GM21360 (cell line): ENCODE measurements at regions not wholly inside any gene's neighbourhood (a gene's known extent, or its start where the extent isn't known, plus 50 kb on each side); places are given as distances from the start of the nearest gene placed in this dataset.

Experiments used
- ATAC-seq: cut with Tn5 transposase; IDR thresholded peaks from one replicate; pipeline ENCODE4 v1.9.1; 2021; ENCODE audit warnings: mild to moderate bottlenecking, moderate library complexity; ENCODE audit not compliant: unreplicated experiment

DNA sequence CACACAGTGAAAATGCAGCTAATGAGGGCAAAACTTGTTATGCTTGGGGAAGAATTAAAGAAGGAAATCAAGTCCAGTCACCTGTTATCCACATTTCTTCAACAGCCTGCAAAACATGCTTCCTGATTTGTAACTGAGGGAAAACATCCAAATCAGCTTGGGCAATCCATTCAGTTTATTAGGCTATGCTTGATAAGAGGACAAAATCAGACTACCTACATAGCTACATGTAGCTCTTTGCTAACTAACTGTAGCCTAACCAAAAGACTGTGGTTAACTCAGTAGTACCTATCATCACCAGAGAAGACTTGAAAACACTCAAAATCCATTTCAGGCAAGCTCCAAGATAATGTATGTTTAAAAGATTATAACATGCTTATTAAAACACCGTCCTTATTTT, 436.4 kb downstream of the SHQ1 start:
- no peak for ATAC-seq

DNA sequence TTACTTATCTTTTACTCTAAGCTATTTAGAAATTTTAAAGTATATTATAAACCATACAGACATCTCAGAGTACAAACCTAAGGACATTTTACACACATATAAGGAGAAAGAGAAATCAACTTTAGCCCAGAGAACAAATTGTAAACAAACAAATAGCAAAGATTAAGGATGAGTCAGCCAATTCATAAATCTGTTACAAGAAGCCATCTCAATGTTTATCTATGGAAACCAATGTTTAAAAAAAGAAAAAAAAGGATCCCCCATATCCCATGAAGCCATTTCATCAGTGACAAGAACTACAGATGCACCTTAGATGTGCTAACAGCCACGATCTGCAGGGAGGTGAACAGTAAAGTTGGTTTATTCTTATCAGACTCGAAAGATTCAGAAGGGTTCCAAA, 437.1 kb downstream of the SHQ1 start:
- ATAC-seq, result no peak

DNA sequence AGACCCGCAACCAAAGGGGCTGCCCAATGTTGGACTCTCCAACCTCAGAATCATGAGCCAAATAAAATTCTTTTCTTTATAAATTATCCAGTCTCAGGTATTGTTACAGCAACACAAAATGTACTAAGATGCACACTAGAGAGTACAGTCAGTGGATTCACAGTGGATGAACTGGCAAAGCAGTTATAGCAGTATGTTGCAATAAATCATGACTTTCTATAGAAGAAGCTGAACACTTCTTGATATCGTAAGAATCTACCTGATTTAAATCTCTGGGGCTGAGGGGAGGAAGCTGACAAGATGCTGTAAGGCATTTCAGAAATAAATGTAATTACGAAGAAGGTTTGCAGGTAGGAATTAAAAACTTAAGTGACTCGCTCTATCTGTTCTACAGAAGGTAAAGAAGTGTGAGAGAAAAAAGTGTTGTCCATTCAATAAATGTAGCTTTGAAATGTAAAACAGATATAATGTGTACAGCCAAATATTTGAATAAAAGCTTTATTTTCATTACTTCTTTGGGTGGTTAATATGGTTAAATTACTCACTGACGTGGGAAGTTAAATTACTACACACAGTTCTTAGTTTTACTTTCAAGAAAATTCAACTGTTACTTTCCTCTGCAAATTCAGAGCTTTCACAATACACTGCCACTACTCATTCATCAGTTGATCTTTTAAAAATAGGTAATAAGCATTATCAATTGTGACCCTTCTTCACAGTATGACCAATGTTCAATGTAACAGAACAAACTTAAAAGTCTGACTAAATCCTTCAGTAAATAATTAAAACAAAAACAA, 439.1 kb downstream of the SHQ1 start:
- ATAC-seq, result no peak

DNA sequence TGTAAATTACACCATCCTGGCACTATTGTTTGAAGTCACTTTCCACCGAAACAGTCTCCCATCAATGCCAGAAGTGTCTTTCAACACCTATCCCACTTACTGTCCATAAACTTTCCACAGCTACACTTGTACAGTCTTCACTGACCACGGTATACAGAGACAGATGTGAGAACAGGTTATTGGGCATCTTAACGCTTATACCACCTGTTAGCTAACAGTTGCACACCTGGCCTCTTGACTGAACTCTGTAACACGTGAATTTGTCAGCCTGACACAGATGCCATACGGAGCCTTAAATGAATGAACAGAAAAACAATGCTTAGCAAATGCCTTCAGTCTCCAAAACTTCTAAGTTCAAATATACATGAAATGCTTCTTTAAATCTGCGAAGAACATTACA, 440.5 kb downstream of the SHQ1 start:
- ATAC-seq, result no peak

GRCh38 chr3:72405943-72406566, 442.2 kb downstream of the SHQ1 start:
- no peak for ATAC-seq

DNA sequence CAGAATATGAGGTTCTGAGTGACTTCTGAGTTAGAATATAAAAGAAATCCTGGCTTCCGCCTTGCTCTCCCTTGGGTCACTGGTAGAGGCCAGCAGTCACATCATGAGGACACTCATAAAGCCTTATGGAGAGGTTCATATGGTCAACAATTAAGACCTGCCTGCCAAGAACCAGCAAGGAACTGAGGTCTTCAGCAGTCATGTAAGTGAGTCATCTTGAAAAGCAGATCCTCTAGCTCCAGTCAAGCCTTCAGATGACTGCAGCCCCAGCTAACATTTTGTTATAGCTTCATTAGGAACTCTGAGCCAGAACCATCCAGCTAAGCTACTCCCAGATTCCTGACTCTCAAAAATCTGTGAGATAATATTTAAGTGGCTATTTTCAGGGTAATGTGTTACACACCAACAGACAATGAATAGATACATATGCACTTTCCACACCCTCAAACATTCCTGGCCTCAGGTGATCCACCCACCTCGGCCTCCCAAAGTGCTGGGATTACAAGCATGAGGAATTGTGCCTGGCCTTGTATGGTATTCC, 447.2 kb downstream of the SHQ1 start:
- no peak for ATAC-seq

DNA sequence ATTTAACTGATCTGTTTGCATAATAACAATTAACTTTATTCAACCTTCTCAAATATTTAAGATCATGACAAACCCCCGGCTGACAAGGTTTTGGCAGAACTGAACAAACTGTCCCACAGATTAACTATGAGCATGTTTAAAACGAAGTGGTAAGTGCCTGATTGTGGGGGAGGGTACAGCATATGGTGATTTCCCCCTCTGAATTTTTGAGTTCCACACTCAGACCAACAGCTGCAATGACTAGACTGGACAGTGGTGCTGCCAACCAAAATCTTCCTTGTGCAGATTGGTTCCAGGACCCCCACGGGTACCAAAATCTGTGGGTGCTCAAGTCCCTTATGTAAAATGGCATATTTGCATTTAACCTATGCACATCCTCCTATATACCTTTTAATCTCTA, 449.5 kb downstream of the SHQ1 start:
- no peak for ATAC-seq

DNA sequence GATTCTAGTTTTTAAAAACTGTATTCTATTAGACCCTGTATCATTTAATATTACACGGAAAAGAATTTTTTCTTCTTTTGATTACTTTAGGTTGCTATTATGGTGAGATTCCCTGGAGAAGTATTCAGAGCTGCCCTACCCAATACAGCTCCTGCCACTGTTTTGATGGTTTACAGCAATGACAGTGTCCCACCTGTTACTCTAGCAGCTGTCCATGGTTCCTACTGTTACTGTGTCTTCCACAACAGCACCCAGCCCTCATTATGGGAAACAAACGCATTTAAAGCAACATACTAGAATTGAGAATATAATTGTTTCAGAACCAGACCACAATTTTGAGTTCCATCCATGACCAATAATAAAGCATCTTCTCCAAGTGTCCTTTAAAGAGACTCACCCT, 450.7 kb downstream of the SHQ1 start:
- no peak for ATAC-seq

GRCh38 chr3:72396899-72397298, 451.3 kb downstream of the SHQ1 start:
- ATAC-seq, result no peak

GRCh38 chr3:72395776-72396311, 452.4 kb downstream of the SHQ1 start:
- ATAC-seq, result no peak

- ATAC-seq, result no peak
Observed at GRCh38 chr3:72393455-72393854, 454.8 kb downstream of the SHQ1 start.

DNA sequence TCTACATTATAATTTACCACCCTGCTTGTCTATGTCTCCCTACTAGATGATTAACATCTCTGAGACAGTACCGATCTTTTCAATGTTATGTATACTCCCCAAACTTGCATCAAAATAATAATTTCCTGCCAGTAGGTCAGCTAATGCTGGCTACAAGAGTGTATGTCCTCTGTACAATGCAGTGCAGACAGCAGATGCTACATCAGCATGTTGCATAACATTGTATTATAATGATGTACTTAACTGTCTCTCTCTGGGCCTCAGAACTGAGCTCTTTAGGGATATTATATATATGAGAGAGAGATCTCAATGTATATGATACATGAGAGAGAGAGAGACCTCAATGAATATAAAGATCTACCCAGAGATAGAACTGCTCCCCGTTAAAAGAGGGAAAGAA, 456.6 kb downstream of the SHQ1 start:
- no peak for ATAC-seq

DNA sequence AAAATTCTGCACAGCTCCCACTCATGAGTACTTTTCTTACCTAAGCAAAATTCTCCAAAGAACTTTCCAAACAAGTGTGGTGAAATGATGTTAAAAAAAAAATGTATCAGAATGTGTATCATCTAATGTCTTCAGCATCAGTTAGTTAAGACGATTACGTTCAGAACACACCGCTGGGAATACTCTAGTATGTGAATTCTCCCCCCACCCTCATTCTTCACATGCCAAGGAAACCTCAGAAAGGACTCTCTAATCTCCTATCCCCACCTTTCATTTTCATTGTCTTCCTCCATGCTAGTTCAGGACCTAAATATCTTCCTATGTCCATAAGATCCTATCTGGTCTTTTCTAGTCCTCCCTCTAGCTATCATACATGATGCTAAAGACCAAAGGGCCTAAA, 457.4 kb downstream of the SHQ1 start:
- no peak for ATAC-seq

DNA sequence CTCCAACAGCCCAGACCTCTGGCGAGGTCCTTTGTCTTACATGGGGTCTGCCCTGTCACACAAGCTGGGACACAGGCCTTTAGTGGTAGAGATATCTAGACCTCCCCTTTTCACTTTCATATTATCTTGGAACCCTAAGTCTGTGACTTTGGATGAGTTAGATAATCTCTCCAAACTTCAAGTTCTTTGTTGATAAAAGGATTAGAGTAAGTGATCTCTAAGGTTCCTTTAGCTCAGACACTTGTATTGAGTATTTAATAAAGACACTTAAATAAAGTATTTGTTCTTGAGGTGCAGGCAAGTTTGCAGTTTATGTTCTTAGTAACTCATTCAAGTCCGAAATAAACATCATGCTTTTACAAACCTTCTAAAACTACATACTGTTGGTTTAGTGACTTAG, 459.6 kb downstream of the SHQ1 start:
- no peak for ATAC-seq

- no peak for ATAC-seq
Observed at GRCh38 chr3:72388117-72388516, 460.1 kb downstream of the SHQ1 start.

GRCh38 chr3:72386327-72387000, 461.8 kb downstream of the SHQ1 start:
- ATAC-seq, result no peak

DNA sequence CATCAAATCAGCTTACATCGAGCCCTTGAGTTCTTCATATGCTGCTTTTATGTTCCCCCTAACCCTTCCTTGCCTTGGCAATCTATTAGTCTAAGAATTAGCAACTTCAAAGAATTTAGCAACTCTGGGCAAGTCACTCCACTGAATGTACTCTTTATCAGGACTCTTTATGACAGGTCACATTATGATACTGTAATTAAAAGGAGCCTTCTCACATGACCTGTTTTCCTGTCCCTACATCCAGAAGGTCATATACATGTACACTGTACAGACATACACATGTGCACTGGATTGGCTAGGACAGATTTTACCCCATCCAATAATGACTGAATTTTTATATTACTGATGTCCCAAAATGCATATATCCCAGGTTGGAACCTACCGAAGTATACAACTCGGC, 463.1 kb downstream of the SHQ1 start:
- no peak for ATAC-seq

DNA sequence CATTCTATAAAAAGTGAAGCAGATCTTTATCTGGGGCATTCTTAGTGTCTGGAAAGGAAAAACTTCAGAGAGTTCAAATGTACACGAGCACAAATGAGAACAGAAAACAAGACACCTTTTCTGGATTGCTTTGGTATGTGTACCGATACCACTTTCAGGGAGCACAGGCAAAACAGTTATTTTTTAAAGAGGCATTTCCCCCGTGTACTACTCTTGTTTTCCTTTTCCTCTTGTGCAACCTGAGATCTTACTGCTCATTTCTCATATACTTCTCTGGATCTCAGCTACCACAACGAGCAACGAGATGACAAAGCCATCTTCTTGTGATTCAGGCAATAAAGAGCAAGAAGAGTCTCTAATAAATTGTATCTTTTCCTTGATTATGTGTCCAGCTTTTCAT, 463.6 kb downstream of the SHQ1 start:
- ATAC-seq, result no peak

DNA sequence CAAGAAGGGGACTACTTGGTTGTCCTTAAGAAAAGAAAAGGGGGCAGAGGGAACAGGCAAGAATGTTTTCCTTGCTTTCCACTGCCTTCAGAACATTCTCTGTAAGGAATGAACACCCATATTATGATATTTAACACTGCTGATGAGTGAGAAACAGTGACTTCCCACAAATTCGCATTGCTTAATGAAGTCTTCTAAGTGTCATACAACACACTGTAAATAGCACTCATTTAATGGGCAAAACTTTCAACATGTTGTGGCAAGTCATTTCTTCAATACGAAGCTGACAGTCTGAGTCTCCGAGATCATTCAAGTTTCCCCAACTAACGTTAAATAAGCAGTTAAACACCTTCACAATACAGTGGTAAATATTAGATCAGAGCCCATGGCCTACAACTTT, 464.4 kb downstream of the SHQ1 start:
- ATAC-seq, result no peak

DNA sequence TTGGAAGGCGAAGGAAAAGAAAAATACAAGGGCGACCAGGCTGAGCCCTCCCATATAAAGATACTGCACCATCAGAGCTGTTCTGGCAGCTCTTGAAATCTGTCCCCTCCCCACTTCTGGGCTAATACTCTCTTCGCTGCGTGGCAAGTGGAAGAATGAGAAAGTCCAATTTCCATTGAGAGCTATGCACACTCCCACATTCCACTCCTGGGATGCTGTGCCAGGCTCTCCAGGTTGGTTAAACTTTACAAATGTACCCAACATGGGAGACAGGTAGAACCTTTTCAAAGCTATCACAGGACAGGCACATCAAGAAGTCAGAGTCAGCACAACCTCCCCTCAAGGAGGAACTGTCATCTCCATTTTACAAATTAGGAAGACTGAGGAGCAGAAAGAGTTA, 465.0 kb downstream of the SHQ1 start:
- no peak for ATAC-seq

DNA sequence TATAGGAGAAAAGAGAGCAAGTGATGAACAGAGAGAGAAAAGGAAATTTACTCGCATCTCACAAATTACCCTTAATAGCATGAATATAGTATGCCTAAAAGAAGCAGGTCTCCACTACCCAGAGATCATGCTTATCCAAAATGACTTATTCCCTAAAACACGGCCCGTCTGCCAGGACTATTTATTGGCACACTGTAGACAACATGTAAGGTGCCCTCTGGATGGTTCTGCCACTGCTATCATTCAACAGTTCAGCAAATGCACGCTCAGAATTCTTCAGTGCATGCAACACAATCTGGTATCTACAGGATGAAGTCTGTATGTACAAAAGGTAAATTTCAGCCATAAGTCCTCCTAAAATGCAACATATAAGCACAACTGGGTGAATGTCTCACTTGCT, 465.8 kb downstream of the SHQ1 start:
- no peak for ATAC-seq

GRCh38 chr3:72381584-72381983, 466.7 kb downstream of the SHQ1 start:
- ATAC-seq, result no peak
